ENCODE measurements at regions not wholly inside any gene's neighbourhood (a gene's known extent, or its start where the extent isn't known, plus 50 kb on each side); places are given as distances from the start of the nearest gene placed in this dataset.

- Mint-ChIP-seq H3K27me3 (ENCODE audit: low read depth in 3 of 3) (peaks cover 2 to 5% (median 5%) of the 10 kb centered on the region in 3 donors), H3K36me3 (no peaks in the 10 kb centered on the region), H3K4me3 (no peak overlapping the region), H3K27ac (no peak overlapping the region), H3K9me3 (peaks cover 0 to 8% (median 3%) of the 10 kb centered on the region in 7 donors), H3K4me1 (peaks cover 10% of the 10 kb centered on the region)
- no peak overlapping the region for H3K4me3 ChIP-seq (replicated peaks in 1 of 3; ENCODE audit: low read depth in 2 of 3, low read length in 3 of 3)
- peaks cover 0 to 2% of the 10 kb centered on the region in 2 donors for H3K4me1 ChIP-seq (ENCODE audit: control insufficient read depth in 1 of 2, insufficient read depth in 2 of 2, low read length in 2 of 2)
- no peak overlapping the region for H3K9ac ChIP-seq (ENCODE audit: insufficient read depth, low read length, poor library complexity, severe bottlenecking)
- no peaks in the 10 kb centered on the region for H4K20me1 ChIP-seq (ENCODE audit: insufficient read depth, low read length)
- DNase-seq: no peak
- intact Hi-C loops (cut with micrococcal nuclease): no loop called here
- H3K36me3 ChIP-seq (replicated peaks in 1 of 2; ENCODE audit: control insufficient read depth in 1 of 2, insufficient read depth in 2 of 2, low read length in 2 of 2): no peaks in the 10 kb centered on the region
- no peaks in the 10 kb centered on the region for H3K27me3 ChIP-seq (ENCODE audit: control insufficient read depth in 2 of 2, insufficient read depth in 2 of 2, low read length in 2 of 2)
- no peaks in the 10 kb centered on the region for H3K79me2 ChIP-seq (ENCODE audit: insufficient read depth, low read length)
- no peak overlapping the region for H2AFZ ChIP-seq (ENCODE audit: insufficient read depth, low read depth, low read length, poor library complexity, severe bottlenecking)
- no peak overlapping the region for H3K27ac ChIP-seq (ENCODE audit: low read depth in 1 of 2, low read length in 2 of 2)
- TF ChIP-seq CTCF (IDR thresholded peaks at IDR 0.05): no peak
- H3K4me2 ChIP-seq (replicated peaks; ENCODE audit: extremely low read depth, low read length, poor library complexity, severe bottlenecking): no peak overlapping the region
- peaks cover 0 to 3% of the 10 kb centered on the region in 2 donors for H3K9me3 ChIP-seq (replicated peaks in 1 of 2; ENCODE audit: control insufficient read depth in 1 of 2, insufficient read depth in 1 of 2, low read length in 2 of 2)
- 96% methylated on average over 13 of the region's 13 CpGs for WGBS (ENCODE audit: insufficient coverage)
These were observed 182.8 kb downstream of the FOXO1 start for GRCh38 chr13:40483601-40484000.

DNA sequence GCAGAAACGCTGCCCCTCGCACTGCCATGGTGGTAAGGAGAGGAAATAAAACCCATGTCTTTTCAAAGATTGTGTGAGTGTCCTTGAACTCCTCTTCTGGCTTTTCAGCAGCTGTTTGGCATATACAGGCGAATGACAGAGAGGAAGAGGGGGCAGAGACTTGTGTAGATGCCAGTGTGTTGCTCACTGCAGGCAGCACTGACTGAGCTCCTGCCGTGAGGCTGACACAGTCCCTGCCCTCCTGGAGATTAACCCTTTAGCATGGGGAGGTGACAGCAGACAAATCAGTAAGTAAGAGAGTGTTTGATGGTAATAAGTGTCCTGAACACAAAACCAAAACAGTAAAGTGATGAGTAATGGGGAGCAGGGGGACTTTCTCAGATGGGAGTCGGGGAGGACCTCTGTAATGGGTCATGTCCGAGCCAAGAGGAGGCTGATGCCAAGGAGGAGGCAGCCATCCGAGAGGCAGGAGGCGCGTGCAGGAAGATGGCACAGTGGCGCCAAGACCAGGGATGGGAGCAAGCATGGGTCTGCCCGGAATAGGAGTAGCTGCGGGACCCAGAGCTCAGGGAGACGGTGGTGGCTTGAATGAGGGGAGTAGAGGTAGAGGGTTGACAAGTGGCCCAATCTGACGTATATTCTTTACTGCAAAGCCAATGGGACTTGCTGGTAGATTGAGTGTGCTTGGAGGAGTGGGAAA lies 182.2 kb downstream of the FOXO1 start:
- Histone ChIP-seq H3K4me3 (replicated peaks in 1 of 3; ENCODE audit: low read depth in 2 of 3, low read length in 3 of 3) (no peak overlapping the region), H3K36me3 (replicated peaks in 1 of 2; ENCODE audit: control insufficient read depth in 1 of 2, insufficient read depth in 2 of 2, low read length in 2 of 2) (no peaks in the 10 kb centered on the region), H4K20me1 (ENCODE audit: insufficient read depth, low read length) (no peaks in the 10 kb centered on the region), H3K9me3 (replicated peaks in 1 of 2; ENCODE audit: control insufficient read depth in 1 of 2, insufficient read depth in 1 of 2, low read length in 2 of 2) (peaks cover 0 to 3% of the 10 kb centered on the region in 2 donors), H2AFZ (ENCODE audit: insufficient read depth, low read depth, low read length, poor library complexity, severe bottlenecking) (no peak overlapping the region), H3K4me1 (ENCODE audit: control insufficient read depth in 1 of 2, insufficient read depth in 2 of 2, low read length in 2 of 2) (no peaks in the 10 kb centered on the region), H3K4me2 (replicated peaks; ENCODE audit: extremely low read depth, low read length, poor library complexity, severe bottlenecking) (no peak overlapping the region), H3K27ac (ENCODE audit: low read depth in 1 of 2, low read length in 2 of 2) (no peak overlapping the region), H3K27me3 (ENCODE audit: control insufficient read depth in 2 of 2, insufficient read depth in 2 of 2, low read length in 2 of 2) (no peaks in the 10 kb centered on the region), H3K79me2 (ENCODE audit: insufficient read depth, low read length) (no peaks in the 10 kb centered on the region), H3K9ac (ENCODE audit: insufficient read depth, low read length, poor library complexity, severe bottlenecking) (no peak overlapping the region)
- peaks cover 10% of the 10 kb centered on the region for H3K4me1 Mint-ChIP-seq
- H3K4me3 Mint-ChIP-seq: no peak overlapping the region
- intact Hi-C loops (cut with micrococcal nuclease): no loop called here
- DNase-seq: no peak
- 89% methylated on average over 10 of the region's 14 CpGs for WGBS (ENCODE audit: insufficient coverage)
- TF ChIP-seq CTCF (IDR thresholded peaks at IDR 0.05): no peak
- peaks cover 5 to 7% (median 6%) of the 10 kb centered on the region in 3 donors for H3K27me3 Mint-ChIP-seq (ENCODE audit: low read depth in 3 of 3)
- H3K36me3 Mint-ChIP-seq: no peaks in the 10 kb centered on the region
- peak overlapping the region in 3 of 7 donors; percentile 26 to 46 (median 35) for H3K27ac Mint-ChIP-seq
- peaks cover 0 to 8% (median 3%) of the 10 kb centered on the region in 7 donors for H3K9me3 Mint-ChIP-seq
